ENCODE measurements at regions not wholly inside any gene's neighbourhood (a gene's known extent, or its start where the extent isn't known, plus 50 kb on each side); places are given as distances from the start of the nearest gene placed in this dataset.

DNA sequence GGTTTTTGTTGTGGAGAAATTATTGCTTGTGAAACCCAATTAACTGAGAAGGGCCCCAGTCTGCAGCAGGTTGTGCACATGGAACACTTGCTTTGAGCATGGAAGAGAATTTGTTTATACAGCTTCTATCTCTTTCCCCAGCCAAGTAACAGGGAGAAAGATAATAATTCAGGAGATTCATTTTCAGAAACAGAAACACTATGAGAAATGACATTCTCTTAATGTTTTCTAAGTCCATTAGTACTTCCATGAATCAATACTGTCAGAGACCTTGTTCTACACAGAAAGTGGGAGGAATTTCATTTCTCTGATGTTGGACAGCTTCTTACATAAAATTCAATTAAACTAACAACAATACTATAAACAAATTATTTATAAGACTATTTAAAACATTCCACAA is 446.3 kb downstream of the KLF12 start:
- TF ChIP-seq SP1 (CRISPR knock-in tag; conservative IDR thresholded peaks at IDR 0.05) (no peak), NFE2L1 (CRISPR knock-in tag; IDR thresholded peaks at IDR 0.05) (no peak), OVOL2 (CRISPR knock-in tag; IDR thresholded peaks at IDR 0.05; ENCODE audit: borderline replicate concordance) (no peak), ZNF416 (CRISPR knock-in tag; IDR thresholded peaks at IDR 0.05) (no peak), CTCF (IDR thresholded peaks at IDR 0.05) (no peak)

Measured in WTC11 (cell line).